Hematopoietic multipotent progenitor cell treated with erythropoietin and hydrocortisone succinate and interleukin-3 and kit ligand, for 17 days (in vitro differentiated cells): ENCODE measurements at regions not wholly inside any gene's neighbourhood (a gene's known extent, or its start where the extent isn't known, plus 50 kb on each side); places are given as distances from the start of the nearest gene placed in this dataset.
"Not testable (repeated sequence)": the region's sequence is repeated elsewhere in the genome, so short reads cannot be mapped to it uniquely, and the experiment has no call there.

Source experiments
- DNase-seq: peaks from one replicate; pipeline ENCODE4 v3.0.0-alpha.2; 2015; ENCODE audit warnings: low spot score

- no peak for DNase-seq
Observed at GRCh38 chr1:245062741-245063305, 92.0 kb upstream of the KIF26B start.

GRCh38 chr1:245061808-245062207, 93.0 kb upstream of the KIF26B start:
- DNase-seq: not testable (repeated sequence)

GRCh38 chr1:245060684-245061374, 94.0 kb upstream of the KIF26B start:
- DNase-seq: no peak

GRCh38 chr1:245059806-245060424, 94.9 kb upstream of the KIF26B start:
- no peak for DNase-seq

- DNase-seq: no peak
Observed at GRCh38 chr1:245058882-245059281, 95.9 kb upstream of the KIF26B start.

- DNase-seq: no peak
Observed at GRCh38 chr1:245058436-245058835, 96.3 kb upstream of the KIF26B start.

GRCh38 chr1:245056913-245057312, 97.9 kb upstream of the KIF26B start:
- no peak for DNase-seq

- DNase-seq: not testable (repeated sequence)
Observed at GRCh38 chr1:245056296-245056695, 98.5 kb upstream of the KIF26B start.

GRCh38 chr1:245055752-245056151, 99.0 kb upstream of the KIF26B start:
- no peak for DNase-seq

GRCh38 chr1:245054507-245055270, 100.1 kb upstream of the KIF26B start:
- DNase-seq: no peak

- no peak for DNase-seq
Observed at GRCh38 chr1:245054105-245054504, 100.7 kb upstream of the KIF26B start.

- DNase-seq: no peak
Observed at GRCh38 chr1:245052258-245052657, 102.5 kb upstream of the KIF26B start.

GRCh38 chr1:245051349-245052221, 103.2 kb upstream of the KIF26B start:
- peak; percentile 10 for DNase-seq

GRCh38 chr1:245046769-245047168, 108.0 kb upstream of the KIF26B start:
- DNase-seq: no peak

GRCh38 chr1:245046315-245046714, 108.5 kb upstream of the KIF26B start:
- DNase-seq: no peak

GRCh38 chr1:245045087-245045881, 109.5 kb upstream of the KIF26B start:
- DNase-seq: no peak

- DNase-seq: no peak
Observed at GRCh38 chr1:245043611-245043940, 111.2 kb upstream of the KIF26B start.

GRCh38 chr1:245041058-245041698, 113.6 kb upstream of the KIF26B start:
- no peak for DNase-seq

- DNase-seq: no peak
Observed at GRCh38 chr1:245039196-245039595, 115.6 kb upstream of the KIF26B start.

- DNase-seq: no peak
Observed at GRCh38 chr1:245036102-245036501, 118.7 kb upstream of the KIF26B start.

- no peak for DNase-seq
Observed at GRCh38 chr1:245031041-245031440, 123.7 kb upstream of the KIF26B start.
